ENCODE measurements at regions not wholly inside any gene's neighbourhood (a gene's known extent, or its start where the extent isn't known, plus 50 kb on each side); places are given as distances from the start of the nearest gene placed in this dataset.
"Not testable (repeated sequence)": the region's sequence is repeated elsewhere in the genome, so short reads cannot be mapped to it uniquely, and the experiment has no call there.

- not testable (repeated sequence) for H2BK120ac ChIP-seq (ENCODE audit: low read depth, low read length, poor library complexity, severe bottlenecking); H4K5ac ChIP-seq (ENCODE audit: insufficient read length, low read depth, low read length); H3K4ac ChIP-seq (ENCODE audit: low read depth, low read length); H3T11ph ChIP-seq (ENCODE audit: low read length); H3K4me1 ChIP-seq (ENCODE audit: insufficient read depth, low read length); H3K79me1 ChIP-seq (ENCODE audit: insufficient read depth, low read depth, low read length, poor library complexity, severe bottlenecking); H2AFZ ChIP-seq (ENCODE audit: low read length); H3K79me2 ChIP-seq (ENCODE audit: insufficient read depth, low read length); DNase-seq; H3K14ac ChIP-seq (ENCODE audit: insufficient read depth, low read length); H2BK15ac ChIP-seq (ENCODE audit: low read depth, low read length); H4K8ac ChIP-seq (replicated peaks; ENCODE audit: insufficient read length, low read depth, low read length); H3K9me3 Mint-ChIP-seq; H3K9me3 ChIP-seq (ENCODE audit: control insufficient read depth, low read depth, low read length); H3K4me2 ChIP-seq (ENCODE audit: insufficient read depth, insufficient read length, low read length); H3K4me3 Mint-ChIP-seq; H3K36me3 Mint-ChIP-seq (ENCODE audit: insufficient read depth in 1 of 3, low read depth in 3 of 3); H3K9ac ChIP-seq (ENCODE audit: extremely low read depth, insufficient read length, low read length); H3K27me3 Mint-ChIP-seq (ENCODE audit: low read depth); H3K18ac ChIP-seq (ENCODE audit: insufficient read length, low read depth, low read length); H2BK12ac ChIP-seq (ENCODE audit: insufficient read length, low read depth, low read length); H2BK5ac ChIP-seq (ENCODE audit: insufficient read length, low read length); H3K23ac ChIP-seq (ENCODE audit: insufficient read length, low read depth, low read length); H4K20me1 ChIP-seq (ENCODE audit: control insufficient read depth, insufficient read depth, insufficient read length); H3K23me2 ChIP-seq (ENCODE audit: insufficient read length, low read depth, low read length, poor library complexity, severe bottlenecking); H2AK5ac ChIP-seq (ENCODE audit: insufficient read length, low read length); H3K27me3 ChIP-seq (ENCODE audit: insufficient read depth, low read length); H3K56ac ChIP-seq (ENCODE audit: insufficient read length, low read depth, low read length); H3K27ac Mint-ChIP-seq; H4K91ac ChIP-seq (ENCODE audit: insufficient read length, low read depth, low read length); H2BK20ac ChIP-seq (ENCODE audit: low read depth, low read length, poor library complexity, severe bottlenecking); H3K27ac ChIP-seq (ENCODE audit: insufficient read length, low read depth, low read length)
- peaks cover 11 to 13% of the 10 kb centered on the region in 2 experiments for H3K4me1 Mint-ChIP-seq
- no CpG with 5 or more reads among the region's 6 CpGs for WGBS (ENCODE audit: extremely low coverage, insufficient read length, low lambda C conversion rate)
Observed at GRCh38 chr6:86602093-86602492, 335.2 kb upstream of the HTR1E start.

DNA sequence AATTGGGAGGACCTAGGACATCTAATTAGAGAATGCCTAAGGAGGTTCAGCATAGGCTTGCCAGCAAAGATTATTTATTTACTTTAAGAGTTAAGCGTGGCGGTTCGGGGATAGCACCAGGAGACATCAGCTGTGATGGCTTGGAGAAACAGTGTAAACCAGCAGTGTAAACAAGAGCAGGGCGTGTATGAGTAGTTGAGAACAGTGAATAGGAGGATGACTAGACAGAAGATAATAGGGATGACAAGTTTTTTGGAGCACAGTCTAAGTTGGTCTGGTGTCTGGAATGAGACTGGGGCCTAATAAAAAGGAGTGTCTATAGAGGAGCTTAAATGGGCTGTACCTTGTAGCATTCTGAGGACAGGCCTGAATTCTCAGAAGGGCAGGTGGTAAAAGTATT, 338.4 kb upstream of the HTR1E start:
- H3K4ac ChIP-seq (ENCODE audit: low read depth, low read length); H3K9me3 Mint-ChIP-seq; H3T11ph ChIP-seq (ENCODE audit: low read length); H3K4me1 Mint-ChIP-seq; H3K27ac Mint-ChIP-seq; H3K27me3 Mint-ChIP-seq (ENCODE audit: low read depth); H2AFZ ChIP-seq (ENCODE audit: low read length); H3K23me2 ChIP-seq (ENCODE audit: insufficient read length, low read depth, low read length, poor library complexity, severe bottlenecking); H3K14ac ChIP-seq (ENCODE audit: insufficient read depth, low read length); H3K79me2 ChIP-seq (ENCODE audit: insufficient read depth, low read length); H2BK15ac ChIP-seq (ENCODE audit: low read depth, low read length); H4K91ac ChIP-seq (ENCODE audit: insufficient read length, low read depth, low read length); H2BK120ac ChIP-seq (ENCODE audit: low read depth, low read length, poor library complexity, severe bottlenecking); H3K56ac ChIP-seq (ENCODE audit: insufficient read length, low read depth, low read length); H3K36me3 Mint-ChIP-seq (ENCODE audit: insufficient read depth in 1 of 3, low read depth in 3 of 3); DNase-seq; H3K18ac ChIP-seq (ENCODE audit: insufficient read length, low read depth, low read length); H4K20me1 ChIP-seq (ENCODE audit: control insufficient read depth, insufficient read depth, insufficient read length); H2BK20ac ChIP-seq (ENCODE audit: low read depth, low read length, poor library complexity, severe bottlenecking); H4K5ac ChIP-seq (ENCODE audit: insufficient read length, low read depth, low read length); H3K27ac ChIP-seq (ENCODE audit: insufficient read length, low read depth, low read length); H3K4me1 ChIP-seq (ENCODE audit: insufficient read depth, low read length); H3K9ac ChIP-seq (ENCODE audit: extremely low read depth, insufficient read length, low read length); H3K9me3 ChIP-seq (ENCODE audit: control insufficient read depth, low read depth, low read length); H4K8ac ChIP-seq (replicated peaks; ENCODE audit: insufficient read length, low read depth, low read length); H2BK5ac ChIP-seq (ENCODE audit: insufficient read length, low read length); H3K79me1 ChIP-seq (ENCODE audit: insufficient read depth, low read depth, low read length, poor library complexity, severe bottlenecking); H3K4me3 Mint-ChIP-seq; H3K4me2 ChIP-seq (ENCODE audit: insufficient read depth, insufficient read length, low read length); H3K27me3 ChIP-seq (ENCODE audit: insufficient read depth, low read length); H2BK12ac ChIP-seq (ENCODE audit: insufficient read length, low read depth, low read length); H3K23ac ChIP-seq (ENCODE audit: insufficient read length, low read depth, low read length); H2AK5ac ChIP-seq (ENCODE audit: insufficient read length, low read length): not testable (repeated sequence)
- no CpG with 5 or more reads among the region's 4 CpGs for WGBS (ENCODE audit: extremely low coverage, insufficient read length, low lambda C conversion rate)
